HuH-7 (cell line): ENCODE measurements at regions not wholly inside any gene's neighbourhood (a gene's known extent, or its start where the extent isn't known, plus 50 kb on each side); places are given as distances from the start of the nearest gene placed in this dataset.

Experiments used
- DNase-seq: peaks from one replicate; pipeline ENCODE4 v3.0.0; 2011; ENCODE audit warnings: low spot score

DNA sequence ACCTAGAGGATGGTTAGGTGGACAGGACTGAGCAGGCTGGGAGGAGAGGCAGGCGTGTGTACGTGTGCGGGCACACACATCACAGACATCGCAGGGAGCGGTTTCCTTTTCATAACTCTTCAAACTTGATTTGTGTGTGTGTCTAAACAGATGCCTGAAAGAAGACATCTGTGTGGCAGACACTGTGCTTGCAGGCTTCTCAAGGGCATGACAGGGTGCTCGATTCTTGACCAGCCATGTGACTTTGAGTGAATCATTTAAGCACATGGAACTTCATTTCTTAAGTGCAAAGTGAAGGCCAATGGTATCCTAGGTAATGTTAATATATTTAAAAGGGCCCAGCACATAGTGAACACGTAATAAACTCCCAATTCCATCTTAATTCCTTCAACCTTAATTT, 186.5 kb downstream of the SCP2D1 start:
- DNase-seq, result no peak

DNA sequence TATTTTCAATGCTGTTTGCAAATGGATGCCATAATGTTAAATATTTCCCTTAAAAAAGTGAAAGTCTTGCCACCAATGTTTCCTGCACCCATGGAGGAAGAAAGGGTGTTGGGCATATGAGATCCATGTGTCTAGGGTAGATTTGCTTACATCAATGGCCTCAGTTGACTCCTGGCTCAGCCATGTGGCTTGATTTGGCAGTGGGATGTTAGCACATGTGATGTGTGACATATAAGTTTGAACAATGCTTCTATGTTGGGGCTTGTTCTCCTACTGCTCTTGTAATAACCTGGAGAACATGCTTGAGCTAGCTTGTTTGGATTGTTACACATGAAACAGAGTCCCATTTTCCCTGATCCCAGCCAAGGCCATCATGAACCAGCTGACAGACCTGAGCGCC, 187.6 kb downstream of the SCP2D1 start:
- DNase-seq, result no peak

GRCh38 chr20:19003366-19004336, 190.1 kb downstream of the SCP2D1 start:
- no peak for DNase-seq

- no peak for DNase-seq
Observed at GRCh38 chr20:19004975-19005374, 191.4 kb downstream of the SCP2D1 start.

DNA sequence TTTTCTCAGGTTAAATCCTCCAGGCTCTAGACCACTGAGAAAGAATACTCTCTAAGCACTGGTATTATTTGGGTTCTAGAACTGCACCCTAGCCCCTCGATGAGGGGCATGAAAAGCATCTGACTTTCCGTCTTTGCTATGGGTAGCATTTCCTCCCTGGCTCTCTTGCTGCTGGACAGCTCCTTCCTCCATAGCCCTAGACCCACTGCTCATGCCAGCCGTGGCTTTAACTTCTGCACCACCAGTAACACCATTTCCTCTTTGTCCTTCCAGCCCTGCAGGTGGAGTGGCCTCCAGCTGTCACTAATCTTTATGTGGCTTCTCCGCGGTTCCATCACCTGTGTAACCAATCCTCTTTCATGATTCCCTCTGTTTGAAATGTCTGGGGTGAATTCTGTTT, 194.9 kb downstream of the SCP2D1 start:
- DNase-seq, result no peak

DNA sequence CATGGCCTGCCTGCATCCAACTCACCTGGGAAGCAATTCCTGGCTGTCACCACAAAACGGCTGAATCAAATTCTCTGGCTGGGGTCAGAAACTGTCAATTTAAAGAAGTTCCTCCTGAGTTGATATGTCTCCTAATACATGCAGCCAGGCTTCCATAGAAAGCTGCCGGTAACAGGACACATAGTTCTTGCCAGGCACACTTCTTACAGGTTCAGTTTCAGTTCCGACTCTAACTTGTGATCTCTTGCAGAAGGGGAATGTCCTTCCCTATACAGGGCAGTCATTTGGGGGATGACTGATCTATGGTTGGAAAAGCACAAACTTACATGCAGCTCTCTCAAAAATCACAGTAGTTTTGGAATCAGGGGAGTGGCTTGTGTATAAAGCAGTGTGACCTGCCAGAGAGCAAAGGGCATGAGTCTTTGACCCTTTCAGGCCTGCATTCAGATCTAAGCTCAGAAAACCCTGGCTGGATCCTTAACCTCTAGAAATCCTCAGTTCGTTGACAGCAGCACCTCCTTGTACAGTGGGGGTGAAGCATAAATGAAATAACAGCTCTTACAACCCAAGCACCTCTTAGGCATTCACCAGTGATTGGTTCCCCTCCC, 195.6 kb downstream of the SCP2D1 start:
- DNase-seq, result no peak

GRCh38 chr20:19012676-19013075, 199.1 kb downstream of the SCP2D1 start:
- DNase-seq, result no peak

- DNase-seq, result no peak
Observed at GRCh38 chr20:19013907-19014306, 198.5 kb upstream of the SLC24A3 start.

GRCh38 chr20:19015351-19016139, 196.9 kb upstream of the SLC24A3 start:
- no peak for DNase-seq

DNA sequence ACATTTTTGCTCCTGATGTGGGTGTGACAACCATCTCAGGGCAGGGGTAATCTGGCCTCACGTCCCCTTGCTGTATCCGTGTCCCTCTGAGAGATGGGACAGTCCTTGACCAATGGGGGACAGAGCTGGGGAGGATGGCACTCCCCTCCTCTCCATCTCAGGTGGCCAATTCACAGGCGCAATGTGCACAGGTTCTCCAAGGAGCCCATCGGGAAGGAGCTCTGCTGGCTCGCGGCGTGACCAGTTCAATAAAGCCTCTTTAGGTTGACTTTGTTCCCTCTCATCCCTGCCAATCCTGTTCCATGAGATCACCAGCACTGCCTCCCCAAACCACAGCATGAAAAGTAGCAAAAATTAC, 196.3 kb upstream of the SLC24A3 start:
- no peak for DNase-seq

- no peak for DNase-seq
Observed at GRCh38 chr20:19017104-19017690, 195.2 kb upstream of the SLC24A3 start.

- DNase-seq, result no peak
Observed at GRCh38 chr20:19018881-19019280, 193.6 kb upstream of the SLC24A3 start.

DNA sequence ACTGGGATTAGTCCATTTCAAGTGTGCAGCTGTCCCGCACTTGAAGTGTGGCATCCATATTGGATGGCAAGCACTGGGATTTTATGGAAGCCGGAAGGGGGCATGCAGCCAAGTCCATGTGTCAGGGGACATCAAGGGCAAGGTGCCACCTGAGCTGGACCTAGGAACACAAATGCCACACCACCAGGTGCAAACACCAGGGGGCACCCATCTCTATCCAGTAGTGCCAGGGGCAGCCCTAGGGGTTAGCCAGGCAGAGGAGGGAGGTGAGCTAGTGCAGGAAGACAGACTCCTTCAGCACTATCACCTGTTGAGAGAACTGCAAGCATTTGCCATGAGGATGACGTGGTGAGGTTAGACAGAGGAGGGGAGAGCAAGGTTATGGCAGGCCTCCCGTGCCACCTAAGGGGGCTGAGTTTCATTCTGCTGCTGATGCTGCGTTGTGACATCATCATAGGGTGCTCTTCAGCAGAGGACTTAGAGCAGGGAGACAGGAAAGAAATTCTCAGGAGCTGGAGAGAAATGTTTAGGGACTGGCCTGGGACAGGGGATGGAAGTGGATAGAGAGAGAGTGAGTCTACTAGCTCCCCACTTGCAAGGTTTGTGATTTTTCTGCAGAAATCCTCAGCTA, 192.6 kb upstream of the SLC24A3 start:
- DNase-seq, result no peak

DNA sequence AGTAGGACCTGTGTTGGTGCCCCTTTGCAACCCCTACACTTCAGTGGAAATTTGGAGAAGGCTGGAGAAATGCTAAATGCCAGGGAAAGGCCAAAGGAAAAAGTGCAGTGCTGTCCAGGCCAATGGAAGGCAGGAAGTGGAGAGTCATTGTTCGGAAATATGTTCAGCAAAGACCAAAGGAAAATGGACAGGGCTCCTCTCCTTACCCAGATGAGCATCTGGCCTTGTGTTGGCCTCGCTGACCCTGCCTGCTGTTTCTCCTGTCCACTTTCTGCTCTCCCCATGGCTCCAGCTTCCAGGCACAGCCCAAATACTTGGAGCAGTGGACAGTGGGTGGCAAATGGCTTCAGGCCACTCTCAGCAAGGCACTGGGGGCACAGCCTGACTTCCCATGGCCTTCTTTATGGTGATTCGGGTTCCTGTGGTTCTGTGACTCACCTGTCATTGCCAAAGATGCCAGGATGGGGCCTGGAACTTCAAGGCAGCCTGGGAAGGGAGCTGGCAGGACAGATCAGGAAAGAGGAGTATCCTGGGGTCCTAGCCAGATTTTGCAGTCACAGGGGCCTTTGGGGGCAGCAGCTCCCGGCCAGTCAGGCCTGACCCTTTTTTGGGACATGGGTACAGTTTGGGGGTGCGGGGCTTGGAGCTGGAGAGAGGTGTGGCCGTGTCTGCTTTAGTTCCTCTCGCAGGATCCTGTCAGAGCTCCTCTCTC, 190.9 kb upstream of the SLC24A3 start:
- no peak for DNase-seq

DNA sequence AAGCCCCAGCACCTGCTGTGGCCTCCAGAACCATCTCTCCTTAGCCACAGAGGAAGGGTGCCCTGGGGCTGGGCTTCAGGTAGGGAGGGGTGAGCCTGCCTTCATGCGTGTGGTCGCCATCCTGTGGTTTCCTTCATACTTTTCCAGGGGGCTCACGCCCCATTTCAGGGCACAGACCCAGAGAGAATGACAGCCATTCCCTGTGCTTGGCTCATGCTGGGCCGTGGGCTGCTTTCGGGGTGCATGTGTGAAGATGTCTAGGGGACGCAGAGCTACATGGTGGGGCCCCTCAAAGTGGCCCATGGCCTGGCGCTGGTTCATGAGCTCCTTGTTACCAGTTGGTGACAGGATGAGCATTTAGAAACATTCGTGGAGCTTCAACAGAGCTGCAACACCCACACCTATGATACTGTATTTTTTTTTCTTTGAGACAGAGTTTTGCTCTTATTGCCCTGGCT, 190.3 kb upstream of the SLC24A3 start:
- DNase-seq, result no peak

DNA sequence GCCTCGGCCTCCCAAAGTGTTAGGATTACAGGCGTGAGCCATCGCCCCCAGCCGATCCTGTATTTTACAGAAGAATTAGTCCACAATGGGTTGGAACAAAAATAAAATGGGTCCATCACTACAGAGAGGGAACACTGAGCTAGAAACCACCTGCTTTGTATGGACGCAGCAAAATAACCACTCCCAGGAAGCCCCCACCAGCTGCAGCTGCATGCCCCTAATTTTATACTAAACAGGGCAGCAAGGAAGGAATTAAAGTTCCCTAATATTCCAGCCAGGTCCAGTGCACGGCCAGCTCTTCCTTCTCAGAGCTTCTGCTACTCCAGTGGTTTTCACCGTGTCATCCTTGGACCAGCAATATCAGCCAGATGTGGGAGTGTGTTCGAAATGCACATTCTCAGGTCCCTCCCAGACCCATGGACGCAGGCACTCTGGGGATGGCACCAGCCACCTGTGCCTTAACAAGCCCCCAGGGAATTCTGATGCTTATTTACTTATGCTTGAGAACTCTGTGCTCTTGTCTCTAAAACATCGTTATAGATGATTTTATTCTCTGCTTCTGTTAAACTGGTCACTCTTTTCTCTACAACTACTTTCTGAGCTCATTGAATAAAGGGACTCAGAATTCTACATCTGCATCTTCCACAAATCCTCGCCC, 189.5 kb upstream of the SLC24A3 start:
- DNase-seq, result no peak

GRCh38 chr20:19024296-19025035, 188.0 kb upstream of the SLC24A3 start:
- no peak for DNase-seq

DNA sequence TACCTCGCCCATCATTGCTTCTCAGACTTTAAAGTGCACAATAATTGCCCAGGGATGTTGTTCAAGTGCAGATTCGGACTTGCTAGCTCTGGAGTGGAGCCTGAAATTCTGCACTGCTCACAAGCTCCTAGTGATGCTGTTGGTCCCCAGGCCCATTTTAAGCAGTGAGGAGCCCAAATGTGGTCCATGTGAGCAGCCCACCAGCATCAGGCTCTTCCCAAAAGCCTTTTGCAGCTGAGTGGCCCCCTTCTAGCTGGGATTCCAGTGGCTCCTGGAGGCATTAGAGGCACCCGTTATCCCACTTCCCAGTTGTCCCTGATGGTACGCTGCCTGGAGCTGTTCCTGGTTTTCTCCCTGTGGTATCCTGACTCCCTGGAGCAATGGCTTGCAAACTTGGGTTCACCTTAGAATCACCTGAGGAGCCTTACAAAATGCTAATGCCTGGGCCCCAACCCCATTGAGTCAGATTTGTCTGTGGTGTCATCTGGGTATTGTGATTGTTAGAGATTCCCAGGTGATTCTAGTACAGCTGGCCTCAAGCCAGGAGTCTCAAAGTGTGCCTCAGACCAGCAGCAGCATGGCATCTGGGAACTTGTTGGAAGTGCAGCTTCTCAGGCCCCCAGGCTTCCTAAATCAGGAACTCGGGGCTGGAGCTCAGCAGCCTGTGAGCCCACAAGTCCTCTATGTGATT, 186.9 kb upstream of the SLC24A3 start:
- no peak for DNase-seq
